ENCODE measurements at regions not wholly inside any gene's neighbourhood (a gene's known extent, or its start where the extent isn't known, plus 50 kb on each side); places are given as distances from the start of the nearest gene placed in this dataset.
A peak's percentile ranks its signal among the peaks of the same experiment; 100 is the strongest.

DNA sequence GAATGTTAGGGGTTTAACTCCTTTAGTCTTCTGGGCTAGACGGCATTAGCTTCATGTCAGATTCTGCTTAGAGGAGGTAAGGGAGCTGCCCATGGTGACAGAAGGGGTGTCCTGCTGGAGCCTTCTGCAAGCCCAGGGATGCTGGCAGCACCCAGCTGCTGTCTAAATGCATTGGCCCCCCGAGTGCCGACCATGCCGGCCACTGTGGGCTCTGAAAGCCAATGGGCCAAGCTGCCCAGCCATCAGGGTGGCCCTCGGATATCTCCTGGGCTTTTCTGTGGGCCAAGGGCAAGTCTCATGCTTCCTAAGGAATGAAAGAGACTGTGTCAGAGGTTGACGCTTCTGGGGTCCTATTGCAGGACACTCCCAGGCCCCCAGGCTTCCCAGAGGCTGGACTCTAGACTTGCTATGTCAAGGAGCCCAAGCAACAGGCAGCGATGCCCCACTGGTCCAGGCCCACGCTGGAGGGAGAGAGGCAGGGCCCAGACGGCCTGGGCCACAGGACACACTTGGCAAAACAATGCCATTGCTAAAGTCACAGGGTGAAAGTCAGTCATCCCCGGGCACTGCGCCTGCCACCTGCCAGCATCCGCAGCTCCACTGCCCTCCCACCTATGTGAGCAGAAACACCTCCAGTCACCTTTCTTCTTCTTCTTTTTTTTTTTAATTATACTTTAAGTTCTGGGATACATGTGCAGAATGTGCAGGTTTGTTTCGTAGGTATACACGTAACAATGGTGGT lies 160.2 kb upstream of the GPR12 start:
- no peak overlapping the region for H3K4me2 ChIP-seq (ENCODE audit: insufficient read depth, low read length)
- H3K4me3 ChIP-seq (ENCODE audit: insufficient read depth, low read length), result no peak overlapping the region
- TF ChIP-seq, protein P1, sequence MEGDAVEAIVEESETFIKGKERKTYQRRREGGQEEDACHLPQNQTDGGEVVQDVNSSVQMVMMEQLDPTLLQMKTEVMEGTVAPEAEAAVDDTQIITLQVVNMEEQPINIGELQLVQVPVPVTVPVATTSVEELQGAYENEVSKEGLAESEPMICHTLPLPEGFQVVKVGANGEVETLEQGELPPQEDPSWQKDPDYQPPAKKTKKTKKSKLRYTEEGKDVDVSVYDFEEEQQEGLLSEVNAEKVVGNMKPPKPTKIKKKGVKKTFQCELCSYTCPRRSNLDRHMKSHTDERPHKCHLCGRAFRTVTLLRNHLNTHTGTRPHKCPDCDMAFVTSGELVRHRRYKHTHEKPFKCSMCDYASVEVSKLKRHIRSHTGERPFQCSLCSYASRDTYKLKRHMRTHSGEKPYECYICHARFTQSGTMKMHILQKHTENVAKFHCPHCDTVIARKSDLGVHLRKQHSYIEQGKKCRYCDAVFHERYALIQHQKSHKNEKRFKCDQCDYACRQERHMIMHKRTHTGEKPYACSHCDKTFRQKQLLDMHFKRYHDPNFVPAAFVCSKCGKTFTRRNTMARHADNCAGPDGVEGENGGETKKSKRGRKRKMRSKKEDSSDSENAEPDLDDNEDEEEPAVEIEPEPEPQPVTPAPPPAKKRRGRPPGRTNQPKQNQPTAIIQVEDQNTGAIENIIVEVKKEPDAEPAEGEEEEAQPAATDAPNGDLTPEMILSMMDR (IDR thresholded peaks at IDR 0.05; ENCODE audit: extremely low read depth, low read depth, low read length), result no peak
- H3K4me1 ChIP-seq (ENCODE audit: insufficient read depth, low read length), result peaks cover 7% of the 10 kb centered on the region
- DNase-seq (ENCODE audit: insufficient read length, low spot score, missing footprints), result no peak
- no peaks in the 10 kb centered on the region for H3K9me3 ChIP-seq (ENCODE audit: low read depth, low read length)
- H3K27me3 ChIP-seq (ENCODE audit: insufficient read depth, low read length), result peaks cover 18% of the 10 kb centered on the region
- H3K79me2 ChIP-seq (ENCODE audit: insufficient read depth, low read length), result no peaks in the 10 kb centered on the region
- H4K20me1 ChIP-seq (ENCODE audit: insufficient read depth, low read length), result no peaks in the 10 kb centered on the region
- H3K36me3 ChIP-seq (ENCODE audit: insufficient read depth, low read length), result no peaks in the 10 kb centered on the region
- H2AFZ ChIP-seq (ENCODE audit: low read length), result no peak overlapping the region
- no peak overlapping the region for H3K27ac ChIP-seq (ENCODE audit: low read depth, low read length)

DNA sequence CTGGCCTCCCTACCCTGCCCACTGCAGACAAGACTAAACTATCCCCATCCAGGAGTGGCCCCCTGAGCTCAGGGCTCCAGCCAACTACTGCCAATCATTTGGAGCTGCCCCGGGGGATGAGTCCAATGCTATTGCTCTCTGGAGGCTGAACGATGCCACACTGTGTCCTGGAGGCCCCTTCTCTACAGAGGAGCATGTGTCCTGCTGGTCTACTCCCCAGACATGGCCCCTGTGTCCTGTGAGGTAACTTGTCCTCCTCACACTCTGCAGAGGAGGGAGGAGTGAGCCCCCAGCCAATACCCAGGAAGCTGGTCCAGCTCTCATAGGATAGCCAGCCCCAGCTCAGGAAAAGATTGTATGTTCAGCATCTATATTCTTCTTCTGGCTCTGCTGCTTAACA lies 159.1 kb upstream of the GPR12 start:
- H3K36me3 ChIP-seq (ENCODE audit: insufficient read depth, low read length), result no peaks in the 10 kb centered on the region
- no peak overlapping the region for H3K4me3 ChIP-seq (ENCODE audit: insufficient read depth, low read length)
- DNase-seq (ENCODE audit: insufficient read length, low spot score, missing footprints), result no peak
- H3K4me1 ChIP-seq (ENCODE audit: insufficient read depth, low read length), result peaks cover 7% of the 10 kb centered on the region
- H4K20me1 ChIP-seq (ENCODE audit: insufficient read depth, low read length), result no peaks in the 10 kb centered on the region
- TF ChIP-seq, protein P1 (IDR thresholded peaks at IDR 0.05; ENCODE audit: extremely low read depth, low read depth, low read length), result no peak
- H3K9me3 ChIP-seq (ENCODE audit: low read depth, low read length), result no peaks in the 10 kb centered on the region
- no peak overlapping the region for H3K4me2 ChIP-seq (ENCODE audit: insufficient read depth, low read length)
- H3K27me3 ChIP-seq (ENCODE audit: insufficient read depth, low read length), result peaks cover 18% of the 10 kb centered on the region
- no peak overlapping the region for H2AFZ ChIP-seq (ENCODE audit: low read length)
- H3K27ac ChIP-seq (ENCODE audit: low read depth, low read length), result no peak overlapping the region
- no peaks in the 10 kb centered on the region for H3K79me2 ChIP-seq (ENCODE audit: insufficient read depth, low read length)

DNA sequence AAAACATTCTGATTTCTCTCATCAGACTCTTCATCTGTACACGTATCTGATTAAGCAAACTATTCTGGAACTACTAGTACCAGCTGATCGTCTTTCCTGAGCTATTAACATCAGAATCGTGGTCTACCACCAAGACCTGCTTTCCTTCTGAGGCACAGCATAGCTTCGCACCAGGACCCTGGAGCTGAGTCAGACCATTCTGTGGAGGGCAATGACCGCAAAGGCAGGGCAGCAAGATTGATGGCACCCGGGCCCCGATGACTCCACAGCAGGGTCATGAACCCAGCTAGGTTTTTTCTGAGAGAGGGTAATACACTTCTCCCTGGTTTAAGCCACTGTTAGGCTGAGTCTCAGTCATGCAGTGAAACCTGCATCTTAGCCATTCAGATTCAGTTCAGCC lies 158.7 kb upstream of the GPR12 start:
- H3K27ac ChIP-seq (ENCODE audit: low read depth, low read length), result no peak overlapping the region
- no peaks in the 10 kb centered on the region for H3K79me2 ChIP-seq (ENCODE audit: insufficient read depth, low read length)
- no peak overlapping the region for H2AFZ ChIP-seq (ENCODE audit: low read length)
- no peak overlapping the region for H3K4me3 ChIP-seq (ENCODE audit: insufficient read depth, low read length)
- DNase-seq (ENCODE audit: insufficient read length, low spot score, missing footprints), result no peak
- no peaks in the 10 kb centered on the region for H4K20me1 ChIP-seq (ENCODE audit: insufficient read depth, low read length)
- H3K4me2 ChIP-seq (ENCODE audit: insufficient read depth, low read length), result no peak overlapping the region
- H3K36me3 ChIP-seq (ENCODE audit: insufficient read depth, low read length), result no peaks in the 10 kb centered on the region
- no peaks in the 10 kb centered on the region for H3K9me3 ChIP-seq (ENCODE audit: low read depth, low read length)
- peaks cover 18% of the 10 kb centered on the region for H3K27me3 ChIP-seq (ENCODE audit: insufficient read depth, low read length)
- TF ChIP-seq, protein P1 (IDR thresholded peaks at IDR 0.05; ENCODE audit: extremely low read depth, low read depth, low read length), result no peak
- peaks cover 7% of the 10 kb centered on the region for H3K4me1 ChIP-seq (ENCODE audit: insufficient read depth, low read length)

DNA sequence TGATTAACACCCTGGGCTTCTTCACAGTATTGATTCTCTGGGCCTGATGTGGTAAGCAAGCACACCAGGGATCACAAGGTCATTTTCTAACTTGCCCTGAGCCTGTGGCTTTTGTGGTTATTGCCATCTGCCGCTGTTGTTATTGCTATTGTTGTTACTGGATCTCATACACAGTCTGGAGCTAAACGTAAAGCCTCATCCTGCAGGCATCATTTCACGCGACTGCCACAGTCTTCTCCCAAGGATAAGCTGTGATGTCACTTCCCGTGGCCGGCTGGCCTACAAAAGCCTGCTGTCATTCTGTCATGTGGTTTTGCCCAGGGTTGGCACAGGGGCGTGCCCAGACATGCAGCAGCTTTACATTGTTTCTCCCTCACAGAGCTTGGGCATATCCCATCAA lies 154.0 kb upstream of the GPR12 start:
- Histone ChIP-seq H3K36me3 (ENCODE audit: insufficient read depth, low read length) (no peaks in the 10 kb centered on the region), H3K27me3 (ENCODE audit: insufficient read depth, low read length) (peaks cover 24% of the 10 kb centered on the region), H3K9me3 (ENCODE audit: low read depth, low read length) (no peaks in the 10 kb centered on the region), H3K4me3 (ENCODE audit: insufficient read depth, low read length) (no peak overlapping the region), H2AFZ (ENCODE audit: low read length) (peak overlapping the region; percentile 38), H3K4me2 (ENCODE audit: insufficient read depth, low read length) (no peak overlapping the region), H3K4me1 (ENCODE audit: insufficient read depth, low read length) (no peaks in the 10 kb centered on the region), H3K79me2 (ENCODE audit: insufficient read depth, low read length) (no peaks in the 10 kb centered on the region), H3K27ac (ENCODE audit: low read depth, low read length) (no peak overlapping the region), H4K20me1 (ENCODE audit: insufficient read depth, low read length) (no peaks in the 10 kb centered on the region)
- no peak for DNase-seq (ENCODE audit: insufficient read length, low spot score, missing footprints)
- TF ChIP-seq, protein P1 (IDR thresholded peaks at IDR 0.05; ENCODE audit: extremely low read depth, low read depth, low read length), result no peak

Data from osteoblast (primary cell).